ENCODE measurements at regions not wholly inside any gene's neighbourhood (a gene's known extent, or its start where the extent isn't known, plus 50 kb on each side); places are given as distances from the start of the nearest gene placed in this dataset.

GRCh38 chr3:110378481-110378880, 693.1 kb upstream of the NECTIN3 start:
- no peak for TF ChIP-seq GABPA (IDR thresholded peaks at IDR 0.05; ENCODE audit: low read depth)
- no peaks in the 10 kb centered on the region for H3K27me3 ChIP-seq (ENCODE audit: insufficient read depth, poor library complexity, severe bottlenecking)
- H3K4me3 ChIP-seq (replicated peaks; ENCODE audit: insufficient read depth, low read length) = no peak overlapping the region
- H3K27ac ChIP-seq (replicated peaks) = no peak overlapping the region
- no peak for DNase-seq (ENCODE audit: low read depth in 1 of 2, low spot score in 1 of 2)

- no peak overlapping the region for H3K27ac ChIP-seq (replicated peaks)
- H3K4me3 ChIP-seq (replicated peaks; ENCODE audit: insufficient read depth, low read length) = no peak overlapping the region
- no peak for DNase-seq (ENCODE audit: low read depth in 1 of 2, low spot score in 1 of 2)
- no peaks in the 10 kb centered on the region for H3K27me3 ChIP-seq (ENCODE audit: insufficient read depth, poor library complexity, severe bottlenecking)
- TF ChIP-seq POLR2AphosphoS5 (IDR thresholded peaks at IDR 0.05; ENCODE audit: low read depth) (no peak), REST (IDR thresholded peaks at IDR 0.05; ENCODE audit: insufficient replicate concordance, low read depth) (no peak), GABPA (IDR thresholded peaks at IDR 0.05; ENCODE audit: low read depth) (no peak), SPI1 (IDR thresholded peaks at IDR 0.05; ENCODE audit: borderline replicate concordance, low read depth) (no peak)
- TF ChIP-seq, protein P1, sequence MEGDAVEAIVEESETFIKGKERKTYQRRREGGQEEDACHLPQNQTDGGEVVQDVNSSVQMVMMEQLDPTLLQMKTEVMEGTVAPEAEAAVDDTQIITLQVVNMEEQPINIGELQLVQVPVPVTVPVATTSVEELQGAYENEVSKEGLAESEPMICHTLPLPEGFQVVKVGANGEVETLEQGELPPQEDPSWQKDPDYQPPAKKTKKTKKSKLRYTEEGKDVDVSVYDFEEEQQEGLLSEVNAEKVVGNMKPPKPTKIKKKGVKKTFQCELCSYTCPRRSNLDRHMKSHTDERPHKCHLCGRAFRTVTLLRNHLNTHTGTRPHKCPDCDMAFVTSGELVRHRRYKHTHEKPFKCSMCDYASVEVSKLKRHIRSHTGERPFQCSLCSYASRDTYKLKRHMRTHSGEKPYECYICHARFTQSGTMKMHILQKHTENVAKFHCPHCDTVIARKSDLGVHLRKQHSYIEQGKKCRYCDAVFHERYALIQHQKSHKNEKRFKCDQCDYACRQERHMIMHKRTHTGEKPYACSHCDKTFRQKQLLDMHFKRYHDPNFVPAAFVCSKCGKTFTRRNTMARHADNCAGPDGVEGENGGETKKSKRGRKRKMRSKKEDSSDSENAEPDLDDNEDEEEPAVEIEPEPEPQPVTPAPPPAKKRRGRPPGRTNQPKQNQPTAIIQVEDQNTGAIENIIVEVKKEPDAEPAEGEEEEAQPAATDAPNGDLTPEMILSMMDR (IDR thresholded peaks at IDR 0.05; ENCODE audit: insufficient read depth, low read length) = no peak
These were observed 689.6 kb upstream of the NECTIN3 start for GRCh38 chr3:110381992-110382391.

- no peak overlapping the region for H3K27ac ChIP-seq (replicated peaks)
- no peak overlapping the region for H3K4me3 ChIP-seq (replicated peaks; ENCODE audit: insufficient read depth, low read length)
- no peaks in the 10 kb centered on the region for H3K27me3 ChIP-seq (ENCODE audit: insufficient read depth, poor library complexity, severe bottlenecking)
- TF ChIP-seq POLR2AphosphoS5 (IDR thresholded peaks at IDR 0.05; ENCODE audit: low read depth) = no peak
- DNase-seq (ENCODE audit: low read depth in 1 of 2, low spot score in 1 of 2) = no peak
These were observed 688.3 kb upstream of the NECTIN3 start for GRCh38 chr3:110383356-110383755.

- H3K4me3 ChIP-seq (replicated peaks; ENCODE audit: insufficient read depth, low read length) = no peak overlapping the region
- no peak for DNase-seq (ENCODE audit: low read depth in 1 of 2, low spot score in 1 of 2)
- H3K27ac ChIP-seq (replicated peaks) = no peak overlapping the region
- no peaks in the 10 kb centered on the region for H3K27me3 ChIP-seq (ENCODE audit: insufficient read depth, poor library complexity, severe bottlenecking)
- TF ChIP-seq, protein P1 (IDR thresholded peaks at IDR 0.05; ENCODE audit: insufficient read depth, low read length) = no peak
- TF ChIP-seq SPI1 (IDR thresholded peaks at IDR 0.05; ENCODE audit: borderline replicate concordance, low read depth) = no peak
- no peak for TF ChIP-seq REST (IDR thresholded peaks at IDR 0.05; ENCODE audit: insufficient replicate concordance, low read depth)
- no peak for TF ChIP-seq GABPA (IDR thresholded peaks at IDR 0.05; ENCODE audit: low read depth)
- TF ChIP-seq POLR2AphosphoS5 (IDR thresholded peaks at IDR 0.05; ENCODE audit: low read depth) = no peak
These were observed 687.0 kb upstream of the NECTIN3 start for GRCh38 chr3:110384601-110385000.

- no peaks in the 10 kb centered on the region for H3K27me3 ChIP-seq (ENCODE audit: insufficient read depth, poor library complexity, severe bottlenecking)
- H3K27ac ChIP-seq (replicated peaks) = no peak overlapping the region
- no peak for DNase-seq (ENCODE audit: low read depth in 1 of 2, low spot score in 1 of 2)
- TF ChIP-seq, protein P1 (IDR thresholded peaks at IDR 0.05; ENCODE audit: insufficient read depth, low read length) = no peak
- TF ChIP-seq SPI1 (IDR thresholded peaks at IDR 0.05; ENCODE audit: borderline replicate concordance, low read depth) = no peak
- TF ChIP-seq GABPA (IDR thresholded peaks at IDR 0.05; ENCODE audit: low read depth) = no peak
- no peak for TF ChIP-seq REST (IDR thresholded peaks at IDR 0.05; ENCODE audit: insufficient replicate concordance, low read depth)
- no peak for TF ChIP-seq POLR2AphosphoS5 (IDR thresholded peaks at IDR 0.05; ENCODE audit: low read depth)
- no peak overlapping the region for H3K4me3 ChIP-seq (replicated peaks; ENCODE audit: insufficient read depth, low read length)
These were observed 682.6 kb upstream of the NECTIN3 start for GRCh38 chr3:110389005-110389404.
